22Rv1 (cell line): ENCODE measurements at regions not wholly inside any gene's neighbourhood (a gene's known extent, or its start where the extent isn't known, plus 50 kb on each side); places are given as distances from the start of the nearest gene placed in this dataset.
"Not testable (repeated sequence)": the region's sequence is repeated elsewhere in the genome, so short reads cannot be mapped to it uniquely, and the experiment has no call there.

Source experiments
- H3K27ac ChIP-seq: fragments of 450-650 bp; 2 replicates; pipeline ENCODE4 v1.5.1; 2017
- ZFX ChIP-seq: fragments of 450-650 bp; IDR thresholded peaks from 2 replicates; pipeline ENCODE4 v1.6.1; 2017; ENCODE audit warnings: antibody characterized with exemption, borderline replicate concordance
- TF ChIP-seq, protein P1 (sequence below): fragments of 450-650 bp; IDR thresholded peaks from 2 replicates; pipeline ENCODE4 v1.5.1; 2017; ENCODE audit warnings: mild to moderate bottlenecking

DNA sequence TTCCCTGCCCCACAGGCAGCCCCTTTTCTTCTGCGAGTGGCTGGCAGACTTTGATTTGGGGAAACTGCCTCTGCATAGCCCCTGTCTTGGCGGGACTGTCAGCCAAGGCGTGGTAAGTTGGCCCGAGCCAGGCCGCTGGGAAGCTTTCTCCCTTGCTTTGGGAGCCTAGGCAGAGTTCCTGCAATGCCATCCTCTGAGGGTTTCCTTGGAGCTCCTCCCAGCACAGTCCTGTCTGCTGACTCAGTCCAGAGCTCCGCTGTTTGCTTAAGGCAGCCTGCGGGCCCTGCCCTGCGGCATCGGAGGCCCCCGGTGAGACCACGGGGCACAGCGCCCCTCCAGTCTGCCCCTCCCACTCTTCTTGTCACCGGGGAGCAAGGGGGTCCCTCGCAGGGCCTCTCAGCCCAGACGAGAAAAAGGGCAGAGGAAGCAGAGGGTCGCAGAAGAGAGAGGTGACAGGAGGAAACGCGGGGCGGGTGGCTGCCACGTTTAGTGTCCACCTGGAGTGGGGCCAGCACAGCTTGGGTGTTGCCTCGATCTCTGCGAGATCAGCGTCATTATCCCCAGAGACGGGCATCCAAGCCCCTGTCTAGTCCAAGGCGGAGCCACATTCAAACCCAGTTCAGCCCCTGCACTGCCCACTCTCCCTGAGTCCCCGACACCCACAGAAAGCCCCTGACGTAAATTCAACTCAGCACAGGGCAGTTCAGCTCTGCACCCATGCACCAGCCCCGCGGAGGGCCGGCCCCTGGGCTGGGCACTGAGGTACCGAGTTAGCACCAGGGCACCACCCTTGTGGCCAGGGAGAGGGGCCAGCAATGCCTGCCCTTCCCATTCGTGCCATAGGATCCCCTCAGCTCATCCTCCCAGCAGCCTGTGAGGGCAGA lies 59.0 kb upstream of the CHST15 start:
- no peak overlapping the region for H3K27ac ChIP-seq
- TF ChIP-seq, protein P1, sequence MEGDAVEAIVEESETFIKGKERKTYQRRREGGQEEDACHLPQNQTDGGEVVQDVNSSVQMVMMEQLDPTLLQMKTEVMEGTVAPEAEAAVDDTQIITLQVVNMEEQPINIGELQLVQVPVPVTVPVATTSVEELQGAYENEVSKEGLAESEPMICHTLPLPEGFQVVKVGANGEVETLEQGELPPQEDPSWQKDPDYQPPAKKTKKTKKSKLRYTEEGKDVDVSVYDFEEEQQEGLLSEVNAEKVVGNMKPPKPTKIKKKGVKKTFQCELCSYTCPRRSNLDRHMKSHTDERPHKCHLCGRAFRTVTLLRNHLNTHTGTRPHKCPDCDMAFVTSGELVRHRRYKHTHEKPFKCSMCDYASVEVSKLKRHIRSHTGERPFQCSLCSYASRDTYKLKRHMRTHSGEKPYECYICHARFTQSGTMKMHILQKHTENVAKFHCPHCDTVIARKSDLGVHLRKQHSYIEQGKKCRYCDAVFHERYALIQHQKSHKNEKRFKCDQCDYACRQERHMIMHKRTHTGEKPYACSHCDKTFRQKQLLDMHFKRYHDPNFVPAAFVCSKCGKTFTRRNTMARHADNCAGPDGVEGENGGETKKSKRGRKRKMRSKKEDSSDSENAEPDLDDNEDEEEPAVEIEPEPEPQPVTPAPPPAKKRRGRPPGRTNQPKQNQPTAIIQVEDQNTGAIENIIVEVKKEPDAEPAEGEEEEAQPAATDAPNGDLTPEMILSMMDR: no peak

GRCh38 chr10:124151466-124152095 lies 58.2 kb upstream of the CHST15 start:
- no peak for TF ChIP-seq ZFX
- TF ChIP-seq, protein P1: no peak
- H3K27ac ChIP-seq: no peak overlapping the region

- TF ChIP-seq, protein P1: no peak
- no peak for TF ChIP-seq ZFX
- no peak overlapping the region for H3K27ac ChIP-seq
Measured at GRCh38 chr10:124150807-124151417, 57.5 kb upstream of the CHST15 start.

DNA sequence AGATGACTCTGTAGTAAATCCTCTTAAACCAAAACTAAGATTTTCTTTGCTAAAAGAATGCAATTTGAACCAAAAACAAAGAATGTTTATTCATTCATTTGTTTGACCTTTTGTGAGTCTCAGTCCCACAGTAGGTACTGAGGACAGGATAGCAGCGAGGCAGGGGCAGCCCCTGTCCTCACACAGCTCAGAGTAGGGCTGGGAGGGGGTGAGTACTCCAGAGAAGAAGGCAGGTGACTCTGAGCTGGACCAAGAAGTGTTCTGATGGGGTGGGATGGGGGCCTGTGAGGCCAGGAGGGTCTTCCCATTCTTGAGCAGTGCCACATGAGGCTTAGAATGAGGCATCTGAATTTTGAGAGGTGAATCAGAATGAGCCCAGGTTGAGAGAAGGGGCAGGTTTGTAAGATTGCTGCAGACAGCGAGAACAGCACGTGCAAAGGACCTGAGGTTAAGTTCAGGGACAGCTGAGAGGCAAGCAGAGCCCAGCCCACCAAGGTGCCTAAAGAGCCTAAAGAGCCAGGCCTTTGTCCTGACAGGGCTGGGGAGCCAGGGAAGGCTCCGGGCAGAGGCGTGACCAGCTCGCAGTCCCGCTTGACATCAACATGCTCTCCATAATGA lies 56.9 kb upstream of the CHST15 start:
- no peak overlapping the region for H3K27ac ChIP-seq
- TF ChIP-seq, protein P1: no peak
- TF ChIP-seq ZFX: no peak

DNA sequence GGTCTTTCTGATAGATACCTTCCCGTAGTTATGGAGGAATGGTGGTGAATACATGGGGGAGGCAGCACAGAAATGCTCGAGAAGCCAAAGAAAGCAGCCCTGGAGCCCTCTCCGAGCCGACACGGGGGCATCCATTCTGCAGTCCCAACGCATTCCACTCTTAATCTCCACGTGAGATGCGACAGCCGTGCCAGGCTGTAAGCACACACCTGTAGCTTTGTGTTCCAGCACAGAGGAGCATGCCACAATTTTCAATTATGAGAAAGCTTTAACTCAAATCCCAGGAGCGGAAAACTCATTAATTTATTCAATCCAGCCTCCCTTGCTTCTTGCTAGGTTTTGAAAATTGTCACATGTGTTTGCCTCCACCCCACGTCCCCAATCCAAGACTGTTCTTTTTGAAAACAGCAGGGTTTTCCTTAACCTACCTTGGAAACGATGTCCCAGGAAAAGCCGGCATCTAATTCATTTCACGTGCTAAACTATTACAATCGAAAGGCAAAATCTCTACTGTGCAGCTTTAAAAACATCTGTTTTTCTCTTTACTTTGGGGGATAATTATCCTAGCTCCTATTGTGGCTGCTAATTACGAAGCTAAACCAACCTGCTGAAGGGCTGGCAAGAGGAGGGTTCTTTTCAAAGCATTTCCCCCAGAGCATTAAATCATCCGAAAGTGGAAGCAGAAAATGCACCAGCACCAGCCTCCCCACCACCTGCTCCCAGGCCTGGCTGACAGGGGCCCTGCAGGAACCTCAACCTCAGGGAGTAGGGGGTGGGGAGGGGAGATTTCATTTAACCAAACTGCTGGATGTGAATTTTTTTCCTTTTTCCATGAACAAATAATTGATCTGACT lies 56.0 kb upstream of the CHST15 start:
- TF ChIP-seq, protein P1: no peak
- TF ChIP-seq ZFX: no peak
- H3K27ac ChIP-seq: no peak overlapping the region

DNA sequence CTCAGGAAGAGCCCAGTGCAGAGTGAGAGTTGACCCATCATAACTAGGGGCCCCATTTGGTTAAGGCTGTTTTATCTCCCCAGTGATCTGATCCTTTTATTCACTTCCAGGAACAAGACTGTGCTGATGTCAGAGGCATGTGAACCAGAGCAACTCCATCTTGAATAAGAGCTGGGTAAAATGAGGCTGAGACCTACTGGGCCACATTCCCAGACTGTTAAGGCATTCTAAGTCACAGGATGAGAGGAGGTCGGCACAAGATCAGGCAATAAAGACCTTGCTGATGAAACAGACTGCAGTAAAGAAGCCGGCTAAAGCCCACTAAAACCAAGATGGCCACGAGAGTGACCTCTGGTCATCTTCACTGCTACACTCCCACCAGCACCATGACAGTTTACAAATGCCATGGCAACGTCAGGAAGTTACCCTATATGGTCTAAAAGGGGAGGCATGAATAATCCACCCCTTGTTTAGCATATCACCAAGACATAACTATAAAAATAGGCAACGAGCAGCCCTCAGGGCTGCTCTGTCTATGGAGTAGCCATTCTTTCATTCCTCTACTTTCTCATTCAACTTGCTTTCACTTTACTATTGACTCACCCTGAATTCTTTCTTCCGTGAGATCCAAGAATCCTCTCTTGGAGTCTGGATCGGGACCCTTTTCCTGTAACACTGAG lies 55.3 kb upstream of the CHST15 start:
- not testable (repeated sequence) for H3K27ac ChIP-seq
